ENCODE measurements at regions not wholly inside any gene's neighbourhood (a gene's known extent, or its start where the extent isn't known, plus 50 kb on each side); places are given as distances from the start of the nearest gene placed in this dataset.
"Not testable (repeated sequence)": the region's sequence is repeated elsewhere in the genome, so short reads cannot be mapped to it uniquely, and the experiment has no call there.

- POLR2A ChIA-PET: no interaction called here
- Histone ChIP-seq H2AFZ (ENCODE audit: low read depth, low read length) (no peak overlapping the region), H4K20me1 (replicated peaks; ENCODE audit: control insufficient read depth, extremely low read depth, insufficient read depth, low read length) (no peaks in the 10 kb centered on the region), H3K27ac (ENCODE audit: insufficient read depth, low read depth, low read length) (no peak overlapping the region), H3K9ac (replicated peaks; ENCODE audit: extremely low read depth, insufficient read depth, low read length) (no peak overlapping the region), H3K4me1 (ENCODE audit: control insufficient read depth, extremely low read depth, insufficient read depth, low read length) (no peaks in the 10 kb centered on the region), H3K9me3 (replicated peaks; ENCODE audit: control insufficient read depth, insufficient read depth, low read length) (peaks cover 9% of the 10 kb centered on the region), H3K36me3 (ENCODE audit: control insufficient read depth in 2 of 2, extremely low read depth in 1 of 2, insufficient read depth in 2 of 2, low read length in 2 of 2) (no peaks in the 10 kb centered on the region), H3K4me3 (replicated peaks in 1 of 3; ENCODE audit: insufficient read depth in 1 of 3, low read depth in 1 of 3, low read length in 3 of 3) (no peak overlapping the region), H3K27me3 (ENCODE audit: control insufficient read depth in 2 of 2, insufficient read depth in 2 of 2, low read length in 2 of 2) (no peaks in the 10 kb centered on the region), H3K79me2 (ENCODE audit: control insufficient read depth, insufficient read depth, low read length) (no peaks in the 10 kb centered on the region), H3K9me1 (replicated peaks; ENCODE audit: control insufficient read depth, extremely low read depth, insufficient read depth, low read length) (no peaks in the 10 kb centered on the region), H3K4me2 (ENCODE audit: insufficient read depth, low read length) (no peak overlapping the region)
- no peak for DNase-seq (ENCODE audit: low read depth, low spot score)
- CTCF ChIA-PET: no interaction called here
- dilution Hi-C loops (cut with MboI; ENCODE audit: extremely low pct_ligation_motif_present, low sequenced_read_pairs): no loop called here
- BruUV-seq (replicated peaks): no TSS peak
- intact Hi-C loops (cut with micrococcal nuclease): no loop called here
- no peak for TF ChIP-seq CTCF (IDR thresholded peaks at IDR 0.05; ENCODE audit: extremely low read depth in 1 of 2, insufficient read depth in 1 of 2, low read depth in 1 of 2, low read length in 2 of 2)
- FAIRE-seq: no peak
Observed at GRCh38 chr14:105858676-105859025, 332.3 kb downstream of the TMEM121 start.

- BruUV-seq (replicated peaks); H3K27me3 ChIP-seq (ENCODE audit: control insufficient read depth in 2 of 2, insufficient read depth in 2 of 2, low read length in 2 of 2); CTCF ChIA-PET; dilution Hi-C loops (cut with MboI; ENCODE audit: extremely low pct_ligation_motif_present, low sequenced_read_pairs); POLR2A ChIA-PET; H3K4me2 ChIP-seq (ENCODE audit: insufficient read depth, low read length); FAIRE-seq; H3K9ac ChIP-seq (replicated peaks; ENCODE audit: extremely low read depth, insufficient read depth, low read length); H3K4me1 ChIP-seq (ENCODE audit: control insufficient read depth, extremely low read depth, insufficient read depth, low read length); intact Hi-C loops (cut with micrococcal nuclease); H4K20me1 ChIP-seq (replicated peaks; ENCODE audit: control insufficient read depth, extremely low read depth, insufficient read depth, low read length); H2AFZ ChIP-seq (ENCODE audit: low read depth, low read length); H3K4me3 ChIP-seq (replicated peaks in 1 of 3; ENCODE audit: insufficient read depth in 1 of 3, low read depth in 1 of 3, low read length in 3 of 3); DNase-seq (ENCODE audit: low read depth, low spot score); H3K36me3 ChIP-seq (ENCODE audit: control insufficient read depth in 2 of 2, extremely low read depth in 1 of 2, insufficient read depth in 2 of 2, low read length in 2 of 2); H3K27ac ChIP-seq (ENCODE audit: insufficient read depth, low read depth, low read length); H3K79me2 ChIP-seq (ENCODE audit: control insufficient read depth, insufficient read depth, low read length); H3K9me1 ChIP-seq (replicated peaks; ENCODE audit: control insufficient read depth, extremely low read depth, insufficient read depth, low read length): not testable (repeated sequence)
- peaks cover 10% of the 10 kb centered on the region for H3K9me3 ChIP-seq (replicated peaks; ENCODE audit: control insufficient read depth, insufficient read depth, low read length)
Observed at GRCh38 chr14:105859073-105859716, 332.8 kb downstream of the TMEM121 start.

All from endothelial cell of umbilical vein (primary cell).